HepG2 (cell line): ENCODE measurements at regions not wholly inside any gene's neighbourhood (a gene's known extent, or its start where the extent isn't known, plus 50 kb on each side); places are given as distances from the start of the nearest gene placed in this dataset.
A peak's percentile ranks its signal among the peaks of the same experiment; 100 is the strongest.

ENCODE experiments used
- ATAC-seq: fragments of 200-7000 bp; cut with Tn5 transposase; 3 replicates; pipeline ENCODE4 v1.9.1; 2020; ENCODE audit warnings: mild to moderate bottlenecking, moderate library complexity
- BruUV-seq: library from RNA; stranded (reverse); fragments of 400-500 nt; replicated peaks from 2 replicates; lab custom pipeline; 2021; lab: Mats Ljungman, UMichigan
- CTCF ChIA-PET: fragments of 300-600 bp; formaldehyde crosslinking; extraction: SDS; loops from one replicate; lab custom pipeline; 2021; ENCODE audit warnings: low total read pairs, inconsistent platforms, low intra/inter-chr PET ratio; lab: Yijun Ruan, JAX
- POLR2A ChIA-PET: fragments of 350-600 bp; sonication (Branson Sonifier 250); formaldehyde crosslinking; loops from one replicate; lab custom pipeline; 2020; ENCODE audit warnings: antibody characterized with exemption, inconsistent platforms; lab: Yijun Ruan, JAX
- DNase-seq: peaks from one replicate; pipeline ENCODE4 v3.0.0-alpha.2; 2015; ENCODE audit warnings: low spot score
- FAIRE-seq: peaks from 3 replicates; lab custom pipeline; 2011; peaks lifted over from hg19 to GRCh38; lab: Jason Lieb, UNC
- H2AFZ ChIP-seq: one replicate; pipeline ENCODE4 v1.6.1; 2011; ENCODE audit warnings: low read length, inconsistent platforms
- H3K27ac ChIP-seq: fragments of 300-600 bp; 3 replicates; pipeline ENCODE4 v1.8.0; 2011; ENCODE audit warnings: mixed run types, mild to moderate bottlenecking, mixed read lengths, low read length, inconsistent platforms; ENCODE audit not compliant: insufficient read depth; ENCODE audit errors: extremely low read length
- H3K27me3 ChIP-seq, 2 experiments: fragments of 200-600 bp in 1 of 2; 2 replicates in 1 of 2; 3 replicates in 1 of 2; pipeline versions ENCODE4 v1.6.0 to v1.8.0; 2011; ENCODE audit warnings: low read length in 2 of 2, mild to moderate bottlenecking in 2 of 2, moderate library complexity in 2 of 2, inconsistent platforms in 1 of 2; ENCODE audit not compliant: insufficient read depth in 2 of 2, control insufficient read depth in 1 of 2
- H3K36me3 ChIP-seq, 2 experiments: fragments of 200-600 bp in 1 of 2; replicated peaks in 1 of 2; 2 replicates in 1 of 2; 3 replicates in 1 of 2; pipeline versions ENCODE4 v1.5.1 to v1.8.0; 2011; ENCODE audit warnings: low read length in 2 of 2, inconsistent platforms in 1 of 2; ENCODE audit not compliant: insufficient read depth in 2 of 2, control insufficient read depth in 1 of 2
- H3K4me1 ChIP-seq: 2 replicates; pipeline ENCODE4 v1.5.1; 2012; ENCODE audit warnings: low read length, inconsistent platforms; ENCODE audit not compliant: insufficient read depth
- H3K4me2 ChIP-seq: 2 replicates; pipeline ENCODE4 v1.6.0; 2011; ENCODE audit warnings: low read depth, low read length, inconsistent platforms
- H3K4me3 ChIP-seq, 3 experiments: fragments of 200-600 bp in 1 of 3; sonication (generic), shearing (Covaris generic) in 1 of 3; replicated peaks in 1 of 3; 2 replicates each; pipeline ENCODE4 v1.5.1; 2011 to 2016; ENCODE audit warnings: low read length in 3 of 3, inconsistent platforms in 2 of 3, low read depth in 2 of 3, mild to moderate bottlenecking in 2 of 3, control low read depth in 1 of 3, mixed read lengths in 1 of 3; ENCODE audit not compliant: insufficient read depth in 1 of 3
- H3K79me2 ChIP-seq: one replicate; pipeline ENCODE4 v1.6.1; 2011; ENCODE audit warnings: low read length, inconsistent platforms; ENCODE audit not compliant: insufficient read depth
- H3K9ac ChIP-seq: 2 replicates; pipeline ENCODE4 v1.6.0; 2011; ENCODE audit warnings: mild to moderate bottlenecking, low read depth, low read length, inconsistent platforms; ENCODE audit not compliant: insufficient read depth
- H3K9me3 ChIP-seq: 2 replicates; pipeline ENCODE4 v1.5.1; 2012; ENCODE audit warnings: mild to moderate bottlenecking, low read length
- H4K20me1 ChIP-seq: 2 replicates; pipeline ENCODE4 v1.6.0; 2011; ENCODE audit warnings: inconsistent platforms, mild to moderate bottlenecking, low read length, moderate library complexity; ENCODE audit not compliant: insufficient read depth
- ARNT ChIP-seq: fragments of 450-650 bp; IDR thresholded peaks from 2 replicates; pipeline ENCODE4 v1.6.1; 2017
- HIVEP1 ChIP-seq: sonication (generic); formaldehyde crosslinking; IDR thresholded peaks from 2 replicates; pipeline ENCODE4 v1.4.0; 2020; ENCODE audit warnings: mild to moderate bottlenecking, missing genetic modification reagents
- NFRKB ChIP-seq: fragments of 450-650 bp; IDR thresholded peaks from 2 replicates; pipeline ENCODE4 v1.6.1; 2017
- NONO ChIP-seq, 2 experiments: fragments of 450-650 bp in 1 of 2; sonication (generic) in 1 of 2; formaldehyde crosslinking in 1 of 2; IDR thresholded peaks in 1 of 2; conservative IDR thresholded peaks in 1 of 2; 2 replicates each; pipeline versions ENCODE4 v1.6.1 to v1.8.0; 2017 to 2022; ENCODE audit warnings: mild to moderate bottlenecking in 1 of 2, missing genetic modification reagents in 1 of 2, moderate library complexity in 1 of 2
- PRDM10 ChIP-seq: sonication (generic); formaldehyde crosslinking; IDR thresholded peaks from 2 replicates; pipeline ENCODE4 v1.4.0; 2020; ENCODE audit warnings: low read depth, missing genetic modification reagents
- SSRP1 ChIP-seq: IDR thresholded peaks from 2 replicates; pipeline ENCODE4 v1.6.1; 2016; ENCODE audit warnings: control low read depth
- STAG1 ChIP-seq: sonication (generic); formaldehyde crosslinking; IDR thresholded peaks from 2 replicates; pipeline ENCODE4 v1.4.0; 2020; ENCODE audit warnings: missing genetic modification reagents
- THRA ChIP-seq: sonication (generic); formaldehyde crosslinking; IDR thresholded peaks from 2 replicates; pipeline ENCODE4 v1.4.0; 2020; ENCODE audit warnings: missing genetic modification reagents, borderline replicate concordance
- WIZ ChIP-seq: sonication (generic); formaldehyde crosslinking; IDR thresholded peaks from 2 replicates; pipeline ENCODE4 v1.5.1; 2020; ENCODE audit warnings: mild to moderate bottlenecking, missing genetic modification reagents
- ZBTB34 ChIP-seq: sonication (generic); formaldehyde crosslinking; IDR thresholded peaks from 2 replicates; pipeline ENCODE4 v1.8.0; 2022; ENCODE audit warnings: mild to moderate bottlenecking, missing genetic modification reagents
- ZNF143 ChIP-seq: sonication (generic); formaldehyde crosslinking; IDR thresholded peaks from 2 replicates; pipeline ENCODE4 v1.4.0; 2020; ENCODE audit warnings: missing genetic modification reagents
- ZNF260 ChIP-seq: sonication (generic); formaldehyde crosslinking; IDR thresholded peaks from 2 replicates; pipeline ENCODE4 v1.4.0; 2020; ENCODE audit warnings: missing genetic modification reagents, low read depth, mild to moderate bottlenecking, borderline replicate concordance
- ZNF292 ChIP-seq: sonication (generic); formaldehyde crosslinking; IDR thresholded peaks from 2 replicates; pipeline ENCODE4 v1.8.1; 2022; ENCODE audit warnings: mild to moderate bottlenecking, low read depth, missing genetic modification reagents, borderline replicate concordance
- WGBS: methylation state at CpG from one replicate; pipeline ENCODE4 v1.1.6; 2017; ENCODE audit warnings: low lambda C conversion rate; 5-methylcytosine and 5-hydroxymethylcytosine counted together
- in situ Hi-C: cut with HindIII; loops from 2 replicates; pipeline ENCODE4 v1.10.0; 2017; ENCODE audit warnings: low pct_unique_long_range_greater_than_20kb; ENCODE audit not compliant: extremely low pct_ligation_motif_present
- intact Hi-C: fragments of 100-400 bp; cut with micrococcal nuclease; formaldehyde crosslinking; loops from one replicate; pipeline ENCODE4 v1.10.0; 2022; ENCODE audit not compliant: unreplicated experiment

- no peak for FAIRE-seq
- Histone ChIP-seq H3K27me3 (peaks cover 0 to 1% of the 10 kb centered on the region in 2 experiments; a peak in 1 of 5 replicates), H3K4me1 (no peaks in the 10 kb centered on the region), H3K9me3 (0 out of 2 replicates have a peak, but pooled peaks cover 4% of the 10 kb centered on the region), H3K4me3 (no peak overlapping the region), H3K79me2 (no peaks in the 10 kb centered on the region), H3K4me2 (no peak overlapping the region), H3K9ac (no peak overlapping the region), H4K20me1 (no peaks in the 10 kb centered on the region), H3K27ac (no peak overlapping the region), H3K36me3 (no peaks in the 10 kb centered on the region), H2AFZ (no peak overlapping the region)
- intact Hi-C loops (no loop called here), in situ Hi-C loops (loop anchor here (25.0 kb wide), 1 partner anchor 1486 kb away; no protein-coding TSS in a partner anchor)
- WGBS, result 0% methylated on average over 1 of the region's 1 CpG
- ATAC-seq, result no peak
- POLR2A ChIA-PET, result no interaction called here
- no TSS peak for BruUV-seq
- TF ChIP-seq ZNF260 (no peak), ARNT (no peak), THRA (CRISPR knock-in tag) (no peak), SSRP1 (CRISPR knock-in tag) (no peak), ZNF292 (CRISPR knock-in tag) (no peak), ZBTB34 (CRISPR knock-in tag) (no peak), WIZ (CRISPR knock-in tag) (no peak), PRDM10 (no peak), NFRKB (no peak), STAG1 (no peak), NONO (IDR thresholded peaks at IDR 0.05) (no peak), NONO (CRISPR knock-in tag; conservative IDR thresholded peaks at IDR 0.05) (no peak), ZNF143 (CRISPR knock-in tag) (no peak), HIVEP1 (CRISPR knock-in tag) (no peak)
- DNase-seq, result peak; percentile 2
- CTCF ChIA-PET, result no interaction called here
Observed at GRCh38 chr11:29173660-29174062, 843.2 kb downstream of the KCNA4 start.
